Endodermal cell (in vitro differentiated cells): ENCODE measurements at regions not wholly inside any gene's neighbourhood (a gene's known extent, or its start where the extent isn't known, plus 50 kb on each side); places are given as distances from the start of the nearest gene placed in this dataset.
A peak's percentile ranks its signal among the peaks of the same experiment; 100 is the strongest.

ENCODE experiments used
- DNase-seq: peaks from one replicate; pipeline ENCODE4 v3.0.0-alpha.2; 2017
- H3K27ac ChIP-seq: 2 replicates; pipeline ENCODE4 v1.5.1; 2013; ENCODE audit warnings: mild to moderate bottlenecking, low read depth, low read length, moderate library complexity
- H3K27me3 ChIP-seq: 2 replicates; pipeline ENCODE4 v1.6.1; 2013; ENCODE audit warnings: mild to moderate bottlenecking, low read length, moderate library complexity; ENCODE audit not compliant: insufficient read depth, control insufficient read depth, poor library complexity, severe bottlenecking
- H3K36me3 ChIP-seq: 2 replicates; pipeline ENCODE4 v1.7.0; 2013; ENCODE audit warnings: mild to moderate bottlenecking, low read length, moderate library complexity; ENCODE audit not compliant: control insufficient read depth, insufficient read depth
- H3K4me1 ChIP-seq: one replicate; pipeline ENCODE4 v1.7.0; 2013; ENCODE audit warnings: low read length; ENCODE audit not compliant: control insufficient read depth, insufficient read depth
- H3K4me3 ChIP-seq: 2 replicates; pipeline ENCODE4 v1.5.1; 2013; ENCODE audit warnings: mild to moderate bottlenecking, low read length, moderate library complexity
- H3K9ac ChIP-seq: 2 replicates; pipeline ENCODE4 v1.6.1; 2013; ENCODE audit warnings: mild to moderate bottlenecking, low read length, moderate library complexity; ENCODE audit not compliant: poor library complexity, severe bottlenecking; ENCODE audit errors: extremely low read depth
- H3K9me3 ChIP-seq: 2 replicates; pipeline ENCODE4 v1.6.1; 2013; ENCODE audit warnings: mild to moderate bottlenecking, low read length, moderate library complexity; ENCODE audit not compliant: control insufficient read depth
- H3K27ac Mint-ChIP-seq: 2 replicates; pipeline ENCODE4 v1.8.0; 2020; ENCODE audit warnings: mixed read lengths
- H3K27me3 Mint-ChIP-seq: 2 replicates; pipeline ENCODE4 v1.8.0; 2021; ENCODE audit warnings: mild to moderate bottlenecking, mixed read lengths; ENCODE audit not compliant: insufficient read depth
- H3K36me3 Mint-ChIP-seq: 2 replicates; pipeline ENCODE4 v1.8.0; 2020; ENCODE audit warnings: low read depth, mixed read lengths
- H3K4me1 Mint-ChIP-seq: 2 replicates; pipeline ENCODE4 v1.8.0; 2020; ENCODE audit warnings: mixed read lengths
- H3K4me3 Mint-ChIP-seq: 2 replicates; pipeline ENCODE4 v1.8.0; 2020; ENCODE audit warnings: mild to moderate bottlenecking, moderate library complexity, mixed read lengths
- H3K9me3 Mint-ChIP-seq: 2 replicates; pipeline ENCODE4 v1.8.0; 2020; ENCODE audit warnings: mild to moderate bottlenecking, mixed read lengths
- whole genome bisulfite sequencing, 2 experiments: methylation state at CpG; one replicate each; pipeline versions ENCODE4 v1.1.5 to v1.1.7; 2013; ENCODE audit warnings: missing lambda C conversion rate in 2 of 2, mixed read lengths in 1 of 2; ENCODE audit not compliant: insufficient coverage in 1 of 2, insufficient read length in 1 of 2; 5-methylcytosine and 5-hydroxymethylcytosine counted together
- TF ChIP-seq, protein P1 (sequence below): fragments of 200-600 bp; sonication (generic); conservative IDR thresholded peaks from 2 replicates; pipeline ENCODE4 v1.5.0; 2021; ENCODE audit warnings: antibody characterized with exemption, mild to moderate bottlenecking

DNA sequence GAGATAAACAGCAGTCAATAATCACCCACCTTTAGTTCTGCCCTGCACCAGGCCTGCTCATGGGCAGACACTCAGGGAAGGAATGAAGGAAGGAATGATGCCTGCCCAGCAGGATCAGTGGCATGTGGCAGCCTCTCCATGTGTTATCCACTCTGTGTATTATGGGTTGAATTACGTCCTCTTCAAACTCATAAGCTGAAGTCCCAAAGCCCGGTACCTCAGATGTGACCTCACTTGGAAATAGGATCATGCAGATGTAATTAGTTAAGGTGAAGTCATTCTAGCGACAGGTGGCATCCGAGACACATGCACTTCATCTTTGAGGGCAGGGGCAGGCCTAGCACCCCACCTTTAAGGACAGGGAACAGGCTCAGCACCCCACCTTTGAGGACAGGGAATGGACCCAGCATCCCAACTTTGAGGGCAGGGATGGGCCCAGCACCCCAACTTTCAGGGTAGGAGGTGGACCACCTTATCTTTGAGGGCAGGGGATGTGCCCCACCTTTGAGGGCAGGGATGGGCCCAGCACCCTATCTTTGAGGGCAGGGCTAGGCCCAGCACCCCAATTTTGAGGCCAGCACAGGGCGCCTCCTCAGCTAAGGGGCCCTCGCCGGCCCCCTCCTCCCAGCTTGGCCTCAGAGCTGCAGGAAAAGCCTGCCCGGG is 127.6 kb downstream of the URI1 start:
- Mint-ChIP-seq H3K36me3 (no peaks in the 10 kb centered on the region), H3K4me3 (no peak overlapping the region), H3K9me3 (no peaks in the 10 kb centered on the region), H3K27me3 (peaks cover 2% of the 10 kb centered on the region), H3K4me1 (peaks cover 9% of the 10 kb centered on the region), H3K27ac (no peak overlapping the region)
- Histone ChIP-seq H3K27me3 (no peaks in the 10 kb centered on the region), H3K4me3 (no peak overlapping the region), H3K27ac (no peak overlapping the region), H3K9me3 (no peaks in the 10 kb centered on the region), H3K36me3 (no peaks in the 10 kb centered on the region), H3K9ac (no peak overlapping the region), H3K4me1 (no peaks in the 10 kb centered on the region)
- peak; percentile 22 for DNase-seq
- WGBS, 2 experiments = 86 to 94% methylated on average over 6 to 8 of the region's 8 CpGs
- TF ChIP-seq, protein P1, sequence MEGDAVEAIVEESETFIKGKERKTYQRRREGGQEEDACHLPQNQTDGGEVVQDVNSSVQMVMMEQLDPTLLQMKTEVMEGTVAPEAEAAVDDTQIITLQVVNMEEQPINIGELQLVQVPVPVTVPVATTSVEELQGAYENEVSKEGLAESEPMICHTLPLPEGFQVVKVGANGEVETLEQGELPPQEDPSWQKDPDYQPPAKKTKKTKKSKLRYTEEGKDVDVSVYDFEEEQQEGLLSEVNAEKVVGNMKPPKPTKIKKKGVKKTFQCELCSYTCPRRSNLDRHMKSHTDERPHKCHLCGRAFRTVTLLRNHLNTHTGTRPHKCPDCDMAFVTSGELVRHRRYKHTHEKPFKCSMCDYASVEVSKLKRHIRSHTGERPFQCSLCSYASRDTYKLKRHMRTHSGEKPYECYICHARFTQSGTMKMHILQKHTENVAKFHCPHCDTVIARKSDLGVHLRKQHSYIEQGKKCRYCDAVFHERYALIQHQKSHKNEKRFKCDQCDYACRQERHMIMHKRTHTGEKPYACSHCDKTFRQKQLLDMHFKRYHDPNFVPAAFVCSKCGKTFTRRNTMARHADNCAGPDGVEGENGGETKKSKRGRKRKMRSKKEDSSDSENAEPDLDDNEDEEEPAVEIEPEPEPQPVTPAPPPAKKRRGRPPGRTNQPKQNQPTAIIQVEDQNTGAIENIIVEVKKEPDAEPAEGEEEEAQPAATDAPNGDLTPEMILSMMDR = no peak

GRCh38 chr19:30070198-30070967 is 128.3 kb downstream of the URI1 start:
- no peak overlapping the region for H3K4me3 ChIP-seq
- H3K27me3 ChIP-seq = no peaks in the 10 kb centered on the region
- WGBS, 2 experiments = 88 to 91% methylated on average over 18 to 29 of the region's 29 CpGs
- DNase-seq = peak; percentile 37
- no peak overlapping the region for H3K9ac ChIP-seq
- H3K27ac ChIP-seq = no peak overlapping the region
- H3K36me3 Mint-ChIP-seq = no peaks in the 10 kb centered on the region
- TF ChIP-seq, protein P1 = no peak
- peak overlapping the region; percentile 90 for H3K27ac Mint-ChIP-seq
- no peaks in the 10 kb centered on the region for H3K36me3 ChIP-seq
- H3K27me3 Mint-ChIP-seq = peaks cover 2% of the 10 kb centered on the region
- H3K4me1 ChIP-seq = no peaks in the 10 kb centered on the region
- no peaks in the 10 kb centered on the region for H3K9me3 ChIP-seq
- H3K4me1 Mint-ChIP-seq = peaks cover 9% of the 10 kb centered on the region
- H3K4me3 Mint-ChIP-seq = no peak overlapping the region
- no peaks in the 10 kb centered on the region for H3K9me3 Mint-ChIP-seq

- no peak overlapping the region for H3K4me3 Mint-ChIP-seq
- TF ChIP-seq, protein P1 = no peak
- no peaks in the 10 kb centered on the region for H3K27me3 ChIP-seq
- H3K27ac Mint-ChIP-seq = no peak overlapping the region
- H3K9me3 ChIP-seq = no peaks in the 10 kb centered on the region
- H3K4me3 ChIP-seq = no peak overlapping the region
- no peaks in the 10 kb centered on the region for H3K9me3 Mint-ChIP-seq
- whole genome bisulfite sequencing, 2 experiments = 90 to 93% methylated on average over 4 to 26 of the region's 26 CpGs
- peaks cover 2% of the 10 kb centered on the region for H3K27me3 Mint-ChIP-seq
- no peak overlapping the region for H3K27ac ChIP-seq
- no peaks in the 10 kb centered on the region for H3K4me1 ChIP-seq
- H3K36me3 Mint-ChIP-seq = no peaks in the 10 kb centered on the region
- no peak overlapping the region for H3K9ac ChIP-seq
- no peaks in the 10 kb centered on the region for H3K36me3 ChIP-seq
- H3K4me1 Mint-ChIP-seq = peaks cover 9% of the 10 kb centered on the region
- DNase-seq = peak; percentile 17
These were observed 129.1 kb downstream of the URI1 start for GRCh38 chr19:30070968-30071632.
